Fibroblast of the conjunctiva (primary cell): ENCODE measurements at regions not wholly inside any gene's neighbourhood (a gene's known extent, or its start where the extent isn't known, plus 50 kb on each side); places are given as distances from the start of the nearest gene placed in this dataset.
A peak's percentile ranks its signal among the peaks of the same experiment; 100 is the strongest.

ENCODE experiments used
- DNase-seq: peaks from one replicate; pipeline ENCODE4 v3.0.0-alpha.2; 2010; ENCODE audit warnings: low read depth

GRCh38 chr13:106961651-106962050 lies 393.7 kb upstream of the ARGLU1 start:
- no peak for DNase-seq

GRCh38 chr13:106961216-106961615 lies 393.3 kb upstream of the ARGLU1 start:
- DNase-seq = no peak

GRCh38 chr13:106958621-106959048 lies 390.7 kb upstream of the ARGLU1 start:
- DNase-seq = no peak

- DNase-seq = no peak
Measured at GRCh38 chr13:106942563-106942962, 374.6 kb upstream of the ARGLU1 start.

GRCh38 chr13:106941779-106942178 lies 373.8 kb upstream of the ARGLU1 start:
- no peak for DNase-seq

- no peak for DNase-seq
Measured at GRCh38 chr13:106927421-106927820, 359.5 kb upstream of the ARGLU1 start.

GRCh38 chr13:106922384-106922783 lies 354.4 kb upstream of the ARGLU1 start:
- DNase-seq = no peak

- no peak for DNase-seq
Measured at GRCh38 chr13:106919638-106920037, 351.7 kb upstream of the ARGLU1 start.

GRCh38 chr13:106919133-106919532 lies 351.2 kb upstream of the ARGLU1 start:
- DNase-seq = no peak

- no peak for DNase-seq
Measured at GRCh38 chr13:106918557-106918860, 350.6 kb upstream of the ARGLU1 start.

GRCh38 chr13:106917673-106918556 lies 350.0 kb upstream of the ARGLU1 start:
- DNase-seq = peak; percentile 45

- no peak for DNase-seq
Measured at GRCh38 chr13:106917024-106917571, 349.2 kb upstream of the ARGLU1 start.

GRCh38 chr13:106916329-106916976 lies 348.5 kb upstream of the ARGLU1 start:
- no peak for DNase-seq

GRCh38 chr13:106915146-106915545 lies 347.2 kb upstream of the ARGLU1 start:
- DNase-seq = no peak

- no peak for DNase-seq
Measured at GRCh38 chr13:106911627-106912026, 343.7 kb upstream of the ARGLU1 start.

- no peak for DNase-seq
Measured at GRCh38 chr13:106911020-106911419, 343.1 kb upstream of the ARGLU1 start.

GRCh38 chr13:106906426-106906996 lies 338.6 kb upstream of the ARGLU1 start:
- no peak for DNase-seq

GRCh38 chr13:106905380-106906162 lies 337.6 kb upstream of the ARGLU1 start:
- no peak for DNase-seq

GRCh38 chr13:106899442-106899841 lies 331.5 kb upstream of the ARGLU1 start:
- no peak for DNase-seq

- no peak for DNase-seq
Measured at GRCh38 chr13:106898231-106898630, 330.3 kb upstream of the ARGLU1 start.

GRCh38 chr13:106888148-106888547 lies 320.2 kb upstream of the ARGLU1 start:
- no peak for DNase-seq

GRCh38 chr13:106887686-106888085 lies 319.7 kb upstream of the ARGLU1 start:
- DNase-seq = no peak
